ENCODE measurements at regions not wholly inside any gene's neighbourhood (a gene's known extent, or its start where the extent isn't known, plus 50 kb on each side); places are given as distances from the start of the nearest gene placed in this dataset.

- intact Hi-C loops (cut with micrococcal nuclease) = no loop called here
- no peak for DNase-seq
- H3K4me1 ChIP-seq = no peaks in the 10 kb centered on the region
Observed at GRCh38 chr7:118689403-118689802, 464.9 kb downstream of the ANKRD7 start.

GRCh38 chr7:118696879-118697278, 472.4 kb downstream of the ANKRD7 start:
- Histone ChIP-seq H3K9me3 (replicated peaks) (no peaks in the 10 kb centered on the region), H3K27me3 (ENCODE audit: low read depth) (no peaks in the 10 kb centered on the region), H3K36me3 (no peaks in the 10 kb centered on the region), H3K4me3 (no peak overlapping the region), H3K27ac (replicated peaks) (no peak overlapping the region), H3K4me1 (no peaks in the 10 kb centered on the region)
- intact Hi-C loops (cut with micrococcal nuclease) = no loop called here
- no peak for TF ChIP-seq CTCF (IDR thresholded peaks at IDR 0.05; ENCODE audit: borderline replicate concordance)
- DNase-seq = no peak

More at GRCh38 chr7:118689403-118689802, 464.9 kb downstream of the ANKRD7 start:
- Histone ChIP-seq H3K4me3 (no peak overlapping the region), H3K27ac (replicated peaks) (no peak overlapping the region), H3K9me3 (replicated peaks) (no peaks in the 10 kb centered on the region), H3K27me3 (ENCODE audit: low read depth) (no peaks in the 10 kb centered on the region), H3K36me3 (no peaks in the 10 kb centered on the region)
- TF ChIP-seq CTCF (IDR thresholded peaks at IDR 0.05; ENCODE audit: borderline replicate concordance) = no peak

- H3K36me3 ChIP-seq = no peaks in the 10 kb centered on the region
- H3K4me1 ChIP-seq = no peaks in the 10 kb centered on the region
- no peak for DNase-seq
- no peak overlapping the region for H3K27ac ChIP-seq (replicated peaks)
- intact Hi-C loops (cut with micrococcal nuclease) = no loop called here
- no peaks in the 10 kb centered on the region for H3K27me3 ChIP-seq (ENCODE audit: low read depth)
- H3K4me3 ChIP-seq = no peak overlapping the region
- no peaks in the 10 kb centered on the region for H3K9me3 ChIP-seq (replicated peaks)
- no peak for TF ChIP-seq CTCF (IDR thresholded peaks at IDR 0.05; ENCODE audit: borderline replicate concordance)
Observed at GRCh38 chr7:118699222-118699621, 474.7 kb downstream of the ANKRD7 start.

- Histone ChIP-seq H3K4me1 (no peaks in the 10 kb centered on the region), H3K4me3 (no peak overlapping the region), H3K27me3 (ENCODE audit: low read depth) (no peaks in the 10 kb centered on the region), H3K36me3 (no peaks in the 10 kb centered on the region), H3K27ac (replicated peaks) (no peak overlapping the region), H3K9me3 (replicated peaks) (no peaks in the 10 kb centered on the region)
- intact Hi-C loops (cut with micrococcal nuclease) = no loop called here
- DNase-seq = no peak
- no peak for TF ChIP-seq CTCF (IDR thresholded peaks at IDR 0.05; ENCODE audit: borderline replicate concordance)
Observed at GRCh38 chr7:118708741-118709140, 484.2 kb downstream of the ANKRD7 start.

GRCh38 chr7:118711688-118712087, 487.2 kb downstream of the ANKRD7 start:
- Histone ChIP-seq H3K4me3 (no peak overlapping the region), H3K27ac (replicated peaks) (no peak overlapping the region), H3K27me3 (ENCODE audit: low read depth) (no peaks in the 10 kb centered on the region), H3K4me1 (no peaks in the 10 kb centered on the region), H3K9me3 (replicated peaks) (no peaks in the 10 kb centered on the region), H3K36me3 (no peaks in the 10 kb centered on the region)
- no peak for TF ChIP-seq CTCF (IDR thresholded peaks at IDR 0.05; ENCODE audit: borderline replicate concordance)
- no peak for DNase-seq
- intact Hi-C loops (cut with micrococcal nuclease) = no loop called here

- Histone ChIP-seq H3K36me3 (no peaks in the 10 kb centered on the region), H3K27ac (replicated peaks) (no peak overlapping the region), H3K4me3 (no peak overlapping the region), H3K4me1 (no peaks in the 10 kb centered on the region), H3K9me3 (replicated peaks) (no peaks in the 10 kb centered on the region), H3K27me3 (ENCODE audit: low read depth) (no peaks in the 10 kb centered on the region)
- intact Hi-C loops (cut with micrococcal nuclease) = no loop called here
- TF ChIP-seq CTCF (IDR thresholded peaks at IDR 0.05; ENCODE audit: borderline replicate concordance) = no peak
- DNase-seq = no peak
Observed at GRCh38 chr7:118713039-118713438, 488.5 kb downstream of the ANKRD7 start.
